HG02885 (cell line): ENCODE measurements at regions not wholly inside any gene's neighbourhood (a gene's known extent, or its start where the extent isn't known, plus 50 kb on each side); places are given as distances from the start of the nearest gene placed in this dataset.
"Not testable (repeated sequence)": the region's sequence is repeated elsewhere in the genome, so short reads cannot be mapped to it uniquely, and the experiment has no call there.

Experiments used
- ATAC-seq: cut with Tn5 transposase; IDR thresholded peaks from one replicate; pipeline ENCODE4 v1.9.1; 2021; ENCODE audit warnings: mild to moderate bottlenecking; ENCODE audit not compliant: unreplicated experiment, poor library complexity

GRCh38 chr1:222084048-222084447, 342.2 kb upstream of the DUSP10 start:
- no peak for ATAC-seq

GRCh38 chr1:222081859-222082258, 340.0 kb upstream of the DUSP10 start:
- ATAC-seq, result no peak

- ATAC-seq, result no peak
These were observed 337.7 kb upstream of the DUSP10 start for GRCh38 chr1:222079566-222079965.

GRCh38 chr1:222077206-222077605, 335.3 kb upstream of the DUSP10 start:
- no peak for ATAC-seq

- no peak for ATAC-seq
These were observed 332.4 kb upstream of the DUSP10 start for GRCh38 chr1:222074317-222074716.

- no peak for ATAC-seq
These were observed 331.6 kb upstream of the DUSP10 start for GRCh38 chr1:222073307-222073995.

GRCh38 chr1:222071387-222071786, 329.5 kb upstream of the DUSP10 start:
- no peak for ATAC-seq

- no peak for ATAC-seq
These were observed 327.0 kb upstream of the DUSP10 start for GRCh38 chr1:222068937-222069336.

- no peak for ATAC-seq
These were observed 326.2 kb upstream of the DUSP10 start for GRCh38 chr1:222068101-222068500.

GRCh38 chr1:222066539-222066938, 324.6 kb upstream of the DUSP10 start:
- ATAC-seq, result no peak

GRCh38 chr1:222065234-222065633, 323.3 kb upstream of the DUSP10 start:
- ATAC-seq, result no peak

- no peak for ATAC-seq
These were observed 322.7 kb upstream of the DUSP10 start for GRCh38 chr1:222064388-222065211.

GRCh38 chr1:222062640-222063039, 320.8 kb upstream of the DUSP10 start:
- no peak for ATAC-seq

GRCh38 chr1:222061711-222062359, 319.9 kb upstream of the DUSP10 start:
- no peak for ATAC-seq

- no peak for ATAC-seq
These were observed 318.5 kb upstream of the DUSP10 start for GRCh38 chr1:222060210-222060916.

- no peak for ATAC-seq
These were observed 316.4 kb upstream of the DUSP10 start for GRCh38 chr1:222058249-222058648.

GRCh38 chr1:222057162-222057561, 315.3 kb upstream of the DUSP10 start:
- ATAC-seq, result no peak

- no peak for ATAC-seq
These were observed 312.5 kb upstream of the DUSP10 start for GRCh38 chr1:222054416-222054815.

GRCh38 chr1:222053790-222054294, 312.0 kb upstream of the DUSP10 start:
- no peak for ATAC-seq

GRCh38 chr1:222051311-222051710, 309.4 kb upstream of the DUSP10 start:
- not testable (repeated sequence) for ATAC-seq
